Activated T-helper 1 cell treated with anti-CD3 and anti-CD28 coated beads, Interleukin-2, amount 50 U/mL, for 16 hours (primary cell): ENCODE measurements at regions not wholly inside any gene's neighbourhood (a gene's known extent, or its start where the extent isn't known, plus 50 kb on each side); places are given as distances from the start of the nearest gene placed in this dataset.
"Not testable (repeated sequence)": the region's sequence is repeated elsewhere in the genome, so short reads cannot be mapped to it uniquely, and the experiment has no call there.

Source experiments
- DNase-seq, 2 donors: peaks; one replicate each; pipeline ENCODE4 v3.0.0-alpha.2; 2020; ENCODE audit warnings: low read depth in 1 of 2, low spot score in 1 of 2

DNA sequence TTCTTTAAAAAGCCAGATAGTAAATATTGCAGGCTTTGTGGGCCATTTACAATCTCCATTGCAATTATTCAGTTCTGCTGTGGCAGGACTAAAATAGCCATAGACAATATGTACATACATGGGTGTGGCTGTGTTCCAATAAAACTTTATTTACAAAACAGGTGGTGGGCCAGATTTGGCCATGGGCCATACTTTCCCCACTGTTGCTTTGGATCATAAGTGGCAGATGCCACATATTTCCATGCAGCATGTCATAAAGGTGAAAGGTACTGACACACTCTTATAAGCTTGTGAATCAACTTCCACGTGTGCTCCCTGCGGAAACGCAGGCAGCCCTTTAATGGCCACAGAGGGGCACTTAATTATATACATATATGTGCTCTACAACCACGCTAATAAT lies 244.4 kb upstream of the FOXN3 start:
- DNase-seq = no peak

DNA sequence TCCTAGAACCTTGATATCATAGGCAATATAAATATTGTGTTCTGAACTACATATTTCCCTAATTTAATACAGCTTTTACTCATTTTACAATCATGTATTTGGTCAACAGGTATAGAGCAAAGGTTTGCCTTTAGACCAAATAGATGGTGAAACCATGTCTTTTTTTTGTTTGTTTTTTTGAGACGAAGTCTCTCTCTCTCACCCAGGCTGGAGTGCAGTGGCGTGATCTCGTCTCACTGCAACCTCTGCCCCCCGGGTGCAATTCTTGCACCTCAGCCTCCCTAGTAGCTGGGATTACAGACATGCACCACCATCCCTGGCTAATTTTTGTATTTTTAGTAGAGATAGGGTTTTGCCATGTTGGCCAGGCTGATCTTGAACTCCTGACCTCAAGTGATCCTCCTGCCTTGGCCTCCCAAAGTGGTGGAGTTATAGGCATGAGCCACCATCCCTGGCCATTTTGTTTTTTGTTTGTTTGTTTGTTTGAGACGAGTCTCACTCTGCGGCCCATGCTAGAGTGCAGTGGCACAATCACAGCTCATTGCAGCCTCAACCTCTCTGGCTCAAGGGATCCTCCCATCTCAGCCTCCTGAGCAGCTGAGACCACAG lies 243.7 kb upstream of the FOXN3 start:
- DNase-seq = not testable (repeated sequence)

DNA sequence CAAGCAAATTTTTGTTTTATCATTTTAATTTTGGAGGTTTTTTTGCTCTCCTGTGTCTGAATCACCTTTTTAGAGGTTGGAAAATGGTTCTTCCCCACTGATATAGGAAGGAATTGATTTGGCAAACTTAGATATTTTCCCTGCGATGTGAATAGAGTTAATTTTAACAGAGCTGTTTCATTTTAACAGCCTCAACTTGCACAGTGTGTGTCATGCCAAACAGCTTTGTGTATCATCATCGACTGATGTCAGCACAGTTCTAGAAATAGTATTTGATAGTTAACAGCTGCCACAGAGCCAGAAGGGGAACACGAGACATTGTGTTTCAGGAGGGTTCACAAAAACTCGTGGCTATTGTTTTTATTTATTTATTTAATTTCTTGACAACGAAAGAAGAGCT lies 243.1 kb upstream of the FOXN3 start:
- no peak for DNase-seq

DNA sequence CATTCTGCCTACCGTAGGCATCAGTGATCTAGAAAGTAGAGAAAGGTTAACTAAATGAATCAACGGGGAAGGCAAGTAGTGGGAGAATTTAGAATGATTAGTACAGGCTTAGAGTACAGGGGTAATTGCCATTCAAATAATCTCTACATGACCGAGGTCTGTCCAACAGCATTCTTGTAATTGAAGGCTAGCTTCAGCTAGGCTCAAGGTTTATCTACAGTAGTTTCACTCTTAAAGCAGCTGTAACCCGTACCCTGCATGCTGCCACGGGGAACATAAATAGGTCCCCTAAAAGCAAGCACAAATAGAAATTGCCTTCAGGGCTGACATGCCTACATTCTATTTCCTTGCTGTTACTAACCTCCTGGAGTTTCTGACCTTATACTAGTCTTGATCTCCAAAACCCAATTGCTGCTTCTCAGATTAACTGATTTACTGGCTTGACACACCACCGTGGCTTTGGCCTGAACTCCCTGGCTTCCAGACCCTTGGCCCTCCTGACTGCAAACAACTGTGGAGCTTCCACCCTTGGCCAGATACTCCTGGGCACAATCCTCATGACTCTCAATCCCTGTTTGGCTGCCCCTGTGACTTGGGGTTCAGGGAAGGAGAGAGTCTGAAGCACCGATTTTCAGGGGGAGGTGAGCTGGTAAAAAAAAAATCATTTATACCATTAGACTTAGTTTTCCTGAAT lies 242.1 kb upstream of the FOXN3 start:
- no peak for DNase-seq

DNA sequence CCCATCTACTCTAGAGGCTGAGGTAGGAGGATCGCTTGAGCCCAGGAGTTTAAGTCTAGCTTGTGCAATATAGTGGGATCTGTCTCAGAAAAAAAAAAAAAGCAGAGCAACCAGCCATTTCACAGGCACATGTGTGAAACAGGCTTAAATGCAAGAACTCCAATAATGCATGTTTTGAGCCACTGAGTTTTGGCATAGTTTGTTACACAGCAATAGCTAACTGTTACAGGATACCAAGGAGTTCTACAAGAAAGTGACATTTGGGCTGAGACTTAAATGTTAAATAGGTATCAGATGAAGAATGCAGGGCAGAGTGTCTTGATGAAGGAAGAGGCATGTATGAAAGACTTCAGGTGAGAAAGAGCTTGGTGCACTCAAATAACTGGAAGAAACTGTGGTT lies 240.0 kb upstream of the FOXN3 start:
- DNase-seq = no peak

DNA sequence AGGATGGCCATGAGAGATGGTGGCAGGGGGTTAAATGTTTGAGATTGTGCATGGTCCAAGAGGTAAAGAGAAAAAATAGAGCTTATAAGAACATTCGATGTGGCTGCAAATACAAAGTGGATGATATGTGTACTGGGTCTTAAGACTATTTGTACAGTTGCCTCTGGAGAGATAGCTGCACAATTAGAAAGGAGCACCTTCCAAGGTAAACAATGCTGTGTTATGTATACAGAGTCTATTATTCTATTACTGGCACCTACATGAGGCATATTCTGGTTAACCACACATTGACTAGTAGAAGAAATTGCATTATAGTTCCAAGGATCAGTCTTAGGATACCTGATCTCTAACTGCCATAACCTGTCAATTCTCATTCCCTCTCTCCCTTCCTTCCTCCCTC lies 238.0 kb upstream of the FOXN3 start:
- DNase-seq = no peak

DNA sequence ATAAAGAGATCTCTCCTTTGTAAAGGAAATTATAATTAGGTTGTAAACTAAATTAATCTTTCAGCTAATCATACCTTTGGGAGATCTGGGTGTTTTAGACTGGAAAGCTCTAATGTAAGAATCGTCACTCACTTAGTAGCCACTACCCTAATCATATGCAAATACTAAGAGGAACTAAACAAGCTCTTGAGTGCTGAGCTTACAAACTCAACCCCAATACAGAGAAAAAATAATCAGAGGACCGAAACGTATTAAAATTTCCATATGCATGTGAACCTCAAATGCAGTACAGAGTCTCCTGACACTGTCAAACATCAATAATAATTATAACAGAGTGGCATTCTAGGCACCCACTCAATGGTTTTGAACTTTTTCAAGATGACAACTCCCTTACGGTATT lies 235.3 kb upstream of the FOXN3 start:
- DNase-seq = no peak

DNA sequence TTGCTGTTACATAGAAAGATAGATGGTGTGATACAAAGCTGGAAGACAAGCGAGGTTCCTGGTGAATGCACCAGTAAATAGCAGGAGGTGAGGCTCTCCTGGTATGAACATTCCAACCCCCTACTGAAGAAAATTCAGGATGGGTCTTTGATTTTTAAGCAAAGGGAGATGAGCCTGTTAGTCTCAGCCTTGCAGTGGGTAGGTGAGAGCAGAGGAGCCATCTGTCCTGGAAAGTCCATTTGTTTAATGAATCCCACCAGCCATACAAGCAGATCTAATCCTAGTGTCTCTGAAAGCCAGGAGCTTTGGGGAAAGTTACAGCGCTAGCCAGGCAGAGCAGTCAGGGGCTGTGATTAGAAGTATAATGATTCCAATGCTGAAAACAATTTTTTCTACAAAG lies 234.8 kb upstream of the FOXN3 start:
- no peak for DNase-seq

DNA sequence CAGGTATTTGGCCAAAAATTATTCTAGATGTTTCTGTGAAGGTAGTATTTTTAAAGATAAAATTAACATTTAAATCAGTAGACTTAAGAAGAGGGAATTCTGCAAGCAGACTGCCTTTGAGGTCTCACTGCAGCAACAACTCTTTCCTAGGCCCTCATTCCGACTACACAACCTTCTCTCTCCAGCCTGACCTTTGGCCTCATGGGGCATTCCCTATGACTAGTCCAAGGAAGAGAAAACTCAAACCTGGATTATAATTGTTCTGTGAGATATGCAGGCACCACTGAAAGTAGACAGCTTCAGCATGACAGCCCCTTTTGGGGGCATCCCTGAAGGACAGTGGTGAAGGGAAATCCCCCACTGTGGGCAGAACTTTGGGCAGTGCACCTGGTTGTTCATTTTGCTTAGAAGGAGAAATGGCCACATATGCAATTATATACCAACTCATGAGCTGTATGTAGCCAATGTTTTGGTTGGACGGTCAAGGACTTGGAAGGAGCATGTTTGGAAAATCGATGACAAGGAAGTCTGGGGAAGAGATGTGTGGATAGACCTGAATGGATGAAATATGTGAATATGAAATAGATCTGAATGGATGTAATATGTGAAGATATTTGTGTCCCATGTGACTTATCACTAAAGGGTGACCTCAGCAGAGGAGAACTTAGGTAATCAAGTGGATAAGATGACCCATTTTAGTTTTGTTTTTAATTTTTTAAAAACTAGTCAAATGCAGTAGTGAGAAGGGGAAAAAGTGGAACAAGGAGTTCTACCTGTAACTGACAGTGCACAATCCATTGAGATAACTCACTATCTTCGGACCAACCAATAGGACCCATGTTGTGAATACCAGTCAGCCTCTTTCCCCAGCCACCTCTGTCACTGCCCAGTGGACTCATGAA lies 233.3 kb upstream of the FOXN3 start:
- DNase-seq = no peak

DNA sequence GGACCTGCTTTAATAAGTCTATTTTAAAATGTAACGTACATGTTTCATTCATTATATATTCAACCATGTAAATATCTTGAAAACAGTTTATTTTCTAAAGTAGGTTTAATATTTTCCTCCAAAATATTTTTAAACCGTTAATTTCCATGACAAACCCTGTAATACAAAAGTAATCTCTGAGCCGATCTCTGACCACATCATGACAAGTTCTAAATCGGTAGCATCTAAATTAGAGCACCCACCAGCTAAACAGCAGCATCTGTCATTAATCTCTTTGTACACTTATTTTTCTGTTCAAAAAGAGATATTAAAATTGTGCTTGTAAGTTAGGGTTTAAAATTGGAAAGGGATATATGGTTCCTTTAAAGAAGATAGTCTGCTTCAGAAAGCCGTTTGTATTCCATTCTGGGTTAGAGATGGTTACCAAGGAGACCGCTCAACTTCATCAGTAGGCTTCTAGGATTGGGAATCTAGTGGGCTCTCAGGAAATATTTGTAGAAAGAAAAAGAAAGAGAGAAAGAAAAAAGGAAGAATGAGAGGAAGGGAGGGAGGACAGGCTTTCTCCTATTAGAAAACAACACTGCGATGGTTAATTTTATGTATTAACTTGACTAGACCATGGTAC lies 232.5 kb upstream of the FOXN3 start:
- DNase-seq = no peak

DNA sequence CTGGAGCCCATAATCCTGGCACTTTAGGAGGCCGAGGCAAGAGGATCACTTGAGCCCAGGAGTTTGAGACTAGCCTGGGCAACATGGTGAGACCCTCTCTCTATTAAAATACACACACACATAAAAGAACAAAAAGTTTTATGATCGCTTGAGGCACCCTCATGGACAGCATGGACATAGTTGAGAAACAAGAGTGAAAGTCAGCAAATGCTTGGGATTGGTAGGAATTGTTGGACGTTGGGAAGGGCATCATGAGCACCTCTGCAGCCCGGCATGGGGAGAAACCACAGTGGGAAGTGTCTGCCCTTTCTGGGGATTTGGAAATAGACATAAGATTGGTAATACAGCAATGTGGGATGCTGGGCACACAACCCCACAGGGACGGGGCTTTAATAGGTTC lies 231.9 kb upstream of the FOXN3 start:
- DNase-seq = no peak

DNA sequence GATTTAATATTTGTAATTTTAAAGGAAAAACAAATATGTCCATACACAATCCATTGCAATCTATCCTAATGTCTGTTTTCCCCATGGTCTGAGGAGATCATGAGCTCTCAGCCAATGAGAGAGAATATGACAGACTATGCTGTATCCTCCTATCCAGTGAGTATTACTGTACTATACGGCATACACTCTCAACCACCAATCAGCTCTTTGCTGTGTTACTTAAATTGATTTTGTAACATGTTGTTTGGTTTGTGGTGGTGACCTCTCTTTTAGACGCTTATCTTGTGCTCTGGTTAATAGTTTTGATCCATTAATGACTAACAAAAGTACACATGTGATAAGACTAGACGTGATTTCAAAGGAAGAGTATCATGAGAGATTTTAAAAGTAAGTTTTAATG lies 231.5 kb upstream of the FOXN3 start:
- DNase-seq = no peak

DNA sequence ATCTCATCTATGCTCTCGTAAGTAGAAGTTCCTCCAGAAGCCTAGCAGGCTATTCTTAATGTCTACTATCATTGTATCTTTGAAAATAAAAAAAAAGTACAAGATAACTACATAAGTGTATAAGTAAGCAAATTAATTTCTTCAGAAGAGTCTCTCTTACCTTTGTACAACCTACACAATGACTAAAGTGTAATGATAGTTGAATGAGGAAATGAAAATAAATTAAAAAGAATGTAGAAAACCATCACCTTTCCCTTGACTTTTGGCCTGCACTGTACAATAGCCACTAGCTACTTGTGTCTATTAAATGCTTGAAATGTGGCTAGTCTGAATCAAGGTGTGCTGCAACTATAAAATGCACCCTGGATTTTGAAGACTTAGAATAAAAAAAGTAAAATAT lies 229.9 kb upstream of the FOXN3 start:
- no peak for DNase-seq

DNA sequence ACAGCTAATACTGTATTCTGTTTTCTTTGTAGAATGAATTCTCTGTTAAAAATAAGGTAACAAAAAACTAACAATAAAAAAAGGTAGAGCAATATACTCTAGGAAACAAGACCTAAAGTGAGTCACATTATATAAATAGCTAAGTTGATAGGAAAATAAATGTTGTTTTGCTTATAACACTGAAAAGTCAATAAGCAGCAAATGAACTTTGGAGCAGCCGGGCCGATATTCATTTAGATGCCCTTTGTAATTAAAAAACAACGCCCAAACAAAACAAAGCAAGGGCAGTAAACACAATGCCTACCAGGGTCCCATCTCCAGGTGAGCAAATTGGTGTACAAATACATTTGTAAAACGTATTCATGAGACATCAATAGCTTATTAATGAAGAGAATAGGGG lies 227.6 kb upstream of the FOXN3 start:
- no peak for DNase-seq

DNA sequence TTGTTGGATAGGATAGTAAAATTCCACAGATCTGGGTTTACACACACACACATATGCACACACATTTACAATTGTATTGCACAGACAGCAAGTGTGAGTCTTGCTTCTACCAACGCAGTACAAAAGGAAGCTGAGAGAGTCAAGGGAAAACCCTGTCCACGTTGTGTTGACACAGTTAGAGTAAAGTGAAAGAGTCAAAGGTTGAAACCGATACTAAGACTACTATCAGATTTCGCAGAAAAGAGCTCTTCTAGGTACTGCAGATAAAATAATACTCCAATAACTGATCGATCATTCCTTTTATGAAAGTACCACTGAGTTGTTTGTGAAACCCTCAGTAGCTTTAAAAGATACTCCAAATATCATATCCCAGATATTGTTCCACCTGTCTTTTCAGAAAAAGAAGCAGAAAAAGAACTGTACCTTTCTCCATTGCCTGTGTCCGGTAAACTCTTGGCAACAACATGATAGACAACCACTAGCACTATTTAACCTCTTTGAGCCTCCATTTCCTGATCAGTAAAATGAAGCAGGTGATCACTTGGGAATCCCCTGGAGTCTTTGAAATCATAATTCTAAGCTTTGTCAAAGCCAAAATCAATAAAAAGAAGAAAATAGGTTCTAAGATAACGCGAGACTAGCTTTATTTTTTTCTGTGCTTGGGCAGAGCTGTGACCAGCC lies 224.6 kb upstream of the FOXN3 start:
- no peak for DNase-seq

DNA sequence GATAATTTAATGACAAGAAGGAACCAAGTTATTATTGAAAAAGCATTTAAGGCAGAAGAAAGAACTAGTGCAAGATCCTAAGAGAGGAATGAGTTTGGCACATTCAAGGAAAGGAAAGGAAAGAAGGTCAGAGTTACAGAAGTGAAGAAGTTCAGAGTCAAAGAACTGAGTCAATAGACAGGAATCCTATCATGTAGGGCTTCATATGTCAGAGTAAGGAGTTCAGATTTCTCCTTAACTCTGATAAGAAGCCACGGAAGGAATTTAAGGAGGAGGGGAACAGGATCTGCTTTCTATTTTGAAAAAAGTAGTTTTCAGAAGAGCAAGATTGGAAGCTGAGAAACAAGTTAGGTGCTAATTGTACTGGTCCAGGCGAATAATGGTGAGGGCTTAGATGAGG lies 223.1 kb upstream of the FOXN3 start:
- DNase-seq = no peak

DNA sequence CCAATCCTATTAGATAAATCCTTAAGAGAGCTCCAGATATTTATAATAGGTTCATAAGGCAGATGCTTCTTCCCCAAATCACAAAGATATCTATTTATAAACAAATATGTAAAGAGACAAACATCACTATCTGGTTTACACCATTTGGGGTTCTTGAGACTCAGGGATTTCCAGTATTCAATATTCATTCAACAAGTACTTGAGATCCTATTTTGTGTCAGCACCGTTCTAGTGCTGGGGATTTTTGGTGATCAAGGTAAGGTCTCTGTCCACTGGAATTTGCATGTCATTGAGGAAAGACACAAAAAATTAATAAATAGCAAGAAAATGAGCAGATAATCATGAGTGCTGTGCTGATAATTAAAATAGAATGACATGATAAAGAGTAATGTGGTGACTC lies 222.7 kb upstream of the FOXN3 start:
- DNase-seq = no peak

DNA sequence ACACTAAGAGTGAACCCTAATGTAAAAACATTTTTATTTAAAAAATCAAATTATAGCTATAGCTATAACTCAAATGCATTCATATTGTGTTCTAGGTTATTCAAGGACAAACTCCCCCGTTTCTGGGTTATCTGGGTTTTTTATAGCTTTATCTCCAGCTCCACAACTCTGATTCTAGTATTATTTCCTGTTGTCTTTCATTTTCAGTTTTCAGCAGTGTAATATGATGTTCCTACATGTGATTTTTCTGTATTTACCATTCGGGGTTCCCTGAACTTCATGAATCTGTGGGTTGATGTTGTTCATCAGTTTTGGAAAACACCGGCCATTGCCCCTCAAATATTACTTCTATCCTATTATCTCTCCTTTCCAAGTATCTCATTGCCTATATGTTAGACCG lies 221.9 kb upstream of the FOXN3 start:
- no peak for DNase-seq

DNA sequence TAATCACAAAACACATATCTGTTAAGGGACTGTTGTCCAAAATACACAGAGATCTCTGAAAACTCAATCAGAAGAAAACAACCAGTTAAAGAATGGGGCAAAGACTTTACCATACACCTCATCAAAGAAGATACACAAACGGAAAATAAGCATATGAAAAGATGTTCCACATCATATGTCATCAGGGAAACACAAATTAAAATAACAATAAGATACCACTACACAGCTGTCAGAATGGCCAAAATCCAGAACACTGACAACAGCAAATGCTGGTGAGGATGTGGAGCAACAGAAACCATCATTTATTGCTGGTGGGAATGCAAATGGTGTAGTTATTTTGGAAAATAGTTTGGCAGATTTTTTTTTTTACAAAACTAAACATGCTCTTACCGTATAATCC lies 220.5 kb upstream of the FOXN3 start:
- no peak for DNase-seq

DNA sequence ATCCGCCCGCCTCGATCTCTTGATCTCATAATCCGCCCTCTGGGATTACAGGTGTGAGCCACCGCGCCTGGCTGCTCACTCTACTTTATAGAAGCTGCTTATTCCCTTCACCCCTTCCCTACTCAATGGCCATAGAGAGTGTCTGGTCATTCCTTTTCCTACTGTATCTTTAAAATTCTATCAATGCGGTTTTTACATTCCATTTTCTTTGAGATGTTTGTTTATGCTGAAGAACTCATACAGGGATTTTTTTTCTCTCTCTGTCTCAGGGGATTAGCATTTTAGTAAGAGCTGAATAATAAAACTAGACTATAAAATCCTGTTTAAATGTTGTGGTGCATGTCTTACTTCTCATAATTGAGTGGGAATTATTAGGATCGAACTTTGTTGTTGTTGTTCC lies 218.6 kb upstream of the FOXN3 start:
- DNase-seq = no peak

DNA sequence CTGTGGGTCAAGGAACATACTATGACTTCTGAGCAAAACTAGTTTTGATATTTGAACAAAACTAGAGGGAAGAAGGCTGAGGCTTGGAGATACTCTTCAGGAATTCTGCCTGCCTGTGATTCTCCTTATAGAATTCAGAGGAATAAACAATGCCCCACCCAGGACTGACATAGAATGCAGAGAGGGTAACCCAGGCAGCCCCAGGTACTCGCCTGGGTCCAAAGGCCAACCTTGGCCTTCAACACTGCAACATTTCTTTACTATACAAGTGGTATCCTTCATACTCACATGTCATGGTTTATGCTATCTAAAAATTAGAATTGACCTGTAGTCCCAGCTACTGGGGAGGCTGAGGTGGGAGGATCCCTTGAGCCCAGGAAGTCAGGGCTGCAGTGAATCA lies 217.0 kb upstream of the FOXN3 start:
- DNase-seq = no peak
